ENCODE measurements at regions not wholly inside any gene's neighbourhood (a gene's known extent, or its start where the extent isn't known, plus 50 kb on each side); places are given as distances from the start of the nearest gene placed in this dataset.

GRCh38 chr9:17856995-17857394, 278.1 kb downstream of the SH3GL2 start:
- Histone ChIP-seq H3K27me3 (replicated peaks in 1 of 2; ENCODE audit: control insufficient read depth in 2 of 2, insufficient read depth in 2 of 2, low read length in 1 of 2) (peaks cover 0 to 2% of the 10 kb centered on the region in 2 experiments; a peak in 1 of 4 replicates), H3K4me1 (ENCODE audit: control insufficient read depth, insufficient read depth, low read length) (no peaks in the 10 kb centered on the region), H3K79me2 (ENCODE audit: control insufficient read depth, insufficient read depth, low read length) (no peaks in the 10 kb centered on the region), H3K4me2 (ENCODE audit: control insufficient read depth, insufficient read depth) (no peak overlapping the region), H3K9ac (ENCODE audit: control insufficient read depth, insufficient read depth, low read length) (no peak overlapping the region), H2AFZ (ENCODE audit: control insufficient read depth, low read depth, low read length) (no peak overlapping the region), H3K9me3 (replicated peaks; ENCODE audit: control insufficient read depth, insufficient read depth, low read length) (no peaks in the 10 kb centered on the region; the same call in 2 of the 3 replicates), H4K20me1 (ENCODE audit: control insufficient read depth, insufficient read depth) (no peaks in the 10 kb centered on the region), H3K36me3 (ENCODE audit: control insufficient read depth in 2 of 2, insufficient read depth in 2 of 2, low read length in 1 of 2) (no peaks in the 10 kb centered on the region), H3K27ac (ENCODE audit: control insufficient read depth, insufficient read depth) (no peak overlapping the region), H3K4me3 (no peak overlapping the region)
- BruUV-seq (replicated peaks): no TSS peak
- intact Hi-C loops (cut with micrococcal nuclease; ENCODE audit: unreplicated experiment): no loop called here
- ChIA-PET RAD21 (ENCODE audit: unreplicated experiment) (no interaction called here), SMC1A (ENCODE audit: uncharacterized antibody, unreplicated experiment) (no interaction called here), POLR2A (no interaction called here), CTCF (no interaction called here)
- FAIRE-seq (no peak), ATAC-seq (no peak), DNase-seq (ENCODE audit: low read depth, low spot score) (no peak)
- no peak for TF ChIP-seq EGR1 (IDR thresholded peaks at IDR 0.05; ENCODE audit: borderline replicate concordance in 1 of 2, low read depth in 2 of 2, low read length in 2 of 2)
- TF ChIP-seq SREBF1 (IDR thresholded peaks at IDR 0.05; ENCODE audit: low read length): no peak
- no peak for TF ChIP-seq USF1 (IDR thresholded peaks at IDR 0.05; ENCODE audit: borderline replicate concordance, extremely low read length, insufficient read depth, low read depth, low read length)
- no peak for TF ChIP-seq YBX1 (IDR thresholded peaks at IDR 0.05)
- TF ChIP-seq GABPA (IDR thresholded peaks at IDR 0.05; ENCODE audit: low read depth): no peak
- no peak for TF ChIP-seq TAF1 (IDR thresholded peaks at IDR 0.05; ENCODE audit: borderline replicate concordance, low read depth, low read length)
- TF ChIP-seq ZNF274 (IDR thresholded peaks at IDR 0.05; ENCODE audit: insufficient read depth, insufficient read length): no peak
- TF ChIP-seq IRF4 (IDR thresholded peaks at IDR 0.05; ENCODE audit: low read depth, low read length): no peak
- no peak for TF ChIP-seq CUX1 (IDR thresholded peaks at IDR 0.05; ENCODE audit: insufficient replicate concordance, low read depth, low read length)
- no peak for TF ChIP-seq EED (IDR thresholded peaks at IDR 0.05; ENCODE audit: low read depth)
- no peak for TF ChIP-seq TCF7 (IDR thresholded peaks at IDR 0.05; ENCODE audit: borderline replicate concordance)
- TF ChIP-seq MTA2 (IDR thresholded peaks at IDR 0.05; ENCODE audit: low read depth): no peak
- TF ChIP-seq NR2F1 (conservative IDR thresholded peaks at IDR 0.05): no peak
- TF ChIP-seq ELK1 (IDR thresholded peaks at IDR 0.05; ENCODE audit: low read depth, low read length): no peak
- in situ Hi-C loops (cut with MboI): no loop called here
- WGBS (ENCODE audit: insufficient coverage, insufficient replicate concordance, low lambda C conversion rate, missing lambda C conversion rate): 33% methylated on average over 3 of the region's 3 CpGs
